ENCODE measurements at regions not wholly inside any gene's neighbourhood (a gene's known extent, or its start where the extent isn't known, plus 50 kb on each side); places are given as distances from the start of the nearest gene placed in this dataset.

DNA sequence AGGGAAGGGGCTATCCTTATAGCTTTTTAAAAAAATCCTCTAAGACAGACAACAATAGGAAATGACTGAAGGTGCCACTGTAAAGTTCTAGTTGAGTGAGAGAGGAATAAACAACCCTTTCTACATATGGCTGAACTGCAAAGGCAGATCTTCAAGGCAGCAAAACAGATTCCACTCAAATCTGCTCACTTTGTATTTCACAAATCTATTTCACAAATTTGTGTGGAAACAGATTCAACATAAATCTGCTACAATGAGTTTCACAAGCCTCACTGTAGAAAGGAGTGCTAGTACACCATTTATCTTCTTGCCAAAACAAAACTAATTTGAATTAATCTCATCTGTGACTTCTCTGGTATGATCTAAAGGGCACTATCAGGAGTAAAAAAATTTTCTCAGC lies 451.3 kb downstream of the PLA2G4A start:
- TF ChIP-seq, protein P1, sequence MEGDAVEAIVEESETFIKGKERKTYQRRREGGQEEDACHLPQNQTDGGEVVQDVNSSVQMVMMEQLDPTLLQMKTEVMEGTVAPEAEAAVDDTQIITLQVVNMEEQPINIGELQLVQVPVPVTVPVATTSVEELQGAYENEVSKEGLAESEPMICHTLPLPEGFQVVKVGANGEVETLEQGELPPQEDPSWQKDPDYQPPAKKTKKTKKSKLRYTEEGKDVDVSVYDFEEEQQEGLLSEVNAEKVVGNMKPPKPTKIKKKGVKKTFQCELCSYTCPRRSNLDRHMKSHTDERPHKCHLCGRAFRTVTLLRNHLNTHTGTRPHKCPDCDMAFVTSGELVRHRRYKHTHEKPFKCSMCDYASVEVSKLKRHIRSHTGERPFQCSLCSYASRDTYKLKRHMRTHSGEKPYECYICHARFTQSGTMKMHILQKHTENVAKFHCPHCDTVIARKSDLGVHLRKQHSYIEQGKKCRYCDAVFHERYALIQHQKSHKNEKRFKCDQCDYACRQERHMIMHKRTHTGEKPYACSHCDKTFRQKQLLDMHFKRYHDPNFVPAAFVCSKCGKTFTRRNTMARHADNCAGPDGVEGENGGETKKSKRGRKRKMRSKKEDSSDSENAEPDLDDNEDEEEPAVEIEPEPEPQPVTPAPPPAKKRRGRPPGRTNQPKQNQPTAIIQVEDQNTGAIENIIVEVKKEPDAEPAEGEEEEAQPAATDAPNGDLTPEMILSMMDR (IDR thresholded peaks at IDR 0.05; ENCODE audit: low read length): no peak
- TF ChIP-seq EZH2 (IDR thresholded peaks at IDR 0.05; ENCODE audit: borderline replicate concordance, low read length): no peak
